GM12892 (cell line): ENCODE measurements at regions not wholly inside any gene's neighbourhood (a gene's known extent, or its start where the extent isn't known, plus 50 kb on each side); places are given as distances from the start of the nearest gene placed in this dataset.

ENCODE experiments used
- POLR2A ChIP-seq: IDR thresholded peaks from 2 replicates; pipeline ENCODE4 v1.6.1; 2011; ENCODE audit warnings: low read depth, low read length, control low read depth
- POLR2AphosphoS5 ChIP-seq: IDR thresholded peaks from 2 replicates; pipeline ENCODE4 v1.6.1; 2011; ENCODE audit warnings: low read depth, low read length, control low read depth
- TAF1 ChIP-seq: IDR thresholded peaks from 2 replicates; pipeline ENCODE4 v1.6.1; 2011; ENCODE audit warnings: low read depth, mild to moderate bottlenecking, control low read depth, low read length, borderline replicate concordance

- TF ChIP-seq POLR2AphosphoS5 (no peak), POLR2A (no peak), TAF1 (no peak)
These were observed 155.3 kb downstream of the COL6A3 start for GRCh38 chr2:237258615-237259014.
